DND-41 (cell line): ENCODE measurements at regions not wholly inside any gene's neighbourhood (a gene's known extent, or its start where the extent isn't known, plus 50 kb on each side); places are given as distances from the start of the nearest gene placed in this dataset.

Experiments used
- CTCF ChIP-seq: IDR thresholded peaks from 2 replicates; pipeline ENCODE4 v1.5.1; 2012; ENCODE audit warnings: borderline replicate concordance, low read length, moderate library complexity, mild to moderate bottlenecking; ENCODE audit not compliant: poor library complexity, severe bottlenecking; ENCODE audit errors: extremely low read depth
- EZH2 ChIP-seq: IDR thresholded peaks from 3 replicates; pipeline ENCODE4 v1.6.1; 2012; ENCODE audit warnings: borderline replicate concordance, low read depth, mild to moderate bottlenecking, moderate library complexity, low read length, inconsistent platforms; ENCODE audit not compliant: severe bottlenecking

GRCh38 chr13:89518289-89519077 is 1829.0 kb upstream of the MIR17HG start:
- TF ChIP-seq CTCF (no peak), EZH2 (no peak)
